Loucy (cell line): ENCODE measurements at regions not wholly inside any gene's neighbourhood (a gene's known extent, or its start where the extent isn't known, plus 50 kb on each side); places are given as distances from the start of the nearest gene placed in this dataset.

Experiments used
- EZH2phosphoT487 ChIP-seq: fragments of 200-600 bp; IDR thresholded peaks from 2 replicates; pipeline ENCODE4 v1.6.1; 2018; ENCODE audit warnings: antibody characterized with exemption, mild to moderate bottlenecking, moderate library complexity, borderline replicate concordance
- TF ChIP-seq, protein P1 (sequence below): fragments of 200-600 bp; sonication (generic); conservative IDR thresholded peaks from 2 replicates; pipeline ENCODE4 v1.5.1; 2014; ENCODE audit warnings: mild to moderate bottlenecking, antibody characterized with exemption, low read length

DNA sequence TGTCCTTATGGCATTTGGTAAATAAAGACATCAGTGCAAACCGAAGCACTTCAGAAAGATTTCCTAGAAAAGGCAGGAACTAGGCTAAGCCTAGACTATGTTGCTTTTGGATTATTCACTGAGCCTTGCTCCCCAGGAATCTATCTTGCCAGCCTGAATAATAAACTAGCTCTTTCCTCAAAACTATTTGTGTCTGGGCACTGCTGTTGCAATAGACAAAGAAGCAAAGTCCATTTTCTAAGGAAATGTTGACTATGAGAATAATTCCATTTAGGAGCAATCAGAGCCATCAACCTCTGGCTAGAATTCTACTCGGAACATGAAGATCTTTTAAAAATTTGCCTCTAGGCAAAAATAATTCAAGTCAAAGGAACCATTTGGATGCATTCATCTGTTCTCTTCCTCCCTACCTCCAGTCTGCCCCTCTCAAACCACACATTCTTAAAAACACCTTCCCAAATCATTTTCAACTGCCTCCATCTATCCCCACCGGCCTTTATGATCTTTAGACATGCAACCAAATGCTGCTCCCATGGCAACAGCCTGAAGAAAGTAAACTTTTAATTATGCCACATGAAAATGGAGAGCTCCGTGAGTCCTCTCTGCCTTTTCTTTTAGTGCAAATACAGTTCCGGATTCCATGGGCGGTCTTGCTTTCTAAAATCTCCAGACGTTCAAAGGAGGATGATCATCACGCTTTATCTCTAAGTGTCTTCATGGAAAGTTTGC, 61.5 kb upstream of the FZD10 start:
- no peak for TF ChIP-seq EZH2phosphoT487
- TF ChIP-seq, protein P1, sequence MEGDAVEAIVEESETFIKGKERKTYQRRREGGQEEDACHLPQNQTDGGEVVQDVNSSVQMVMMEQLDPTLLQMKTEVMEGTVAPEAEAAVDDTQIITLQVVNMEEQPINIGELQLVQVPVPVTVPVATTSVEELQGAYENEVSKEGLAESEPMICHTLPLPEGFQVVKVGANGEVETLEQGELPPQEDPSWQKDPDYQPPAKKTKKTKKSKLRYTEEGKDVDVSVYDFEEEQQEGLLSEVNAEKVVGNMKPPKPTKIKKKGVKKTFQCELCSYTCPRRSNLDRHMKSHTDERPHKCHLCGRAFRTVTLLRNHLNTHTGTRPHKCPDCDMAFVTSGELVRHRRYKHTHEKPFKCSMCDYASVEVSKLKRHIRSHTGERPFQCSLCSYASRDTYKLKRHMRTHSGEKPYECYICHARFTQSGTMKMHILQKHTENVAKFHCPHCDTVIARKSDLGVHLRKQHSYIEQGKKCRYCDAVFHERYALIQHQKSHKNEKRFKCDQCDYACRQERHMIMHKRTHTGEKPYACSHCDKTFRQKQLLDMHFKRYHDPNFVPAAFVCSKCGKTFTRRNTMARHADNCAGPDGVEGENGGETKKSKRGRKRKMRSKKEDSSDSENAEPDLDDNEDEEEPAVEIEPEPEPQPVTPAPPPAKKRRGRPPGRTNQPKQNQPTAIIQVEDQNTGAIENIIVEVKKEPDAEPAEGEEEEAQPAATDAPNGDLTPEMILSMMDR: no peak
